ENCODE measurements at regions not wholly inside any gene's neighbourhood (a gene's known extent, or its start where the extent isn't known, plus 50 kb on each side); places are given as distances from the start of the nearest gene placed in this dataset.

- no peak for TF ChIP-seq CTCF (conservative IDR thresholded peaks at IDR 0.05; ENCODE audit: low read depth, low read length)
- TF ChIP-seq EZH2 (IDR thresholded peaks at IDR 0.05; ENCODE audit: borderline replicate concordance, low read depth, low read length, poor library complexity, severe bottlenecking) = no peak
Measured at GRCh38 chr12:91586015-91586414, 403.4 kb upstream of the DCN start.

Data from A673 (cell line).